ENCODE measurements at regions not wholly inside any gene's neighbourhood (a gene's known extent, or its start where the extent isn't known, plus 50 kb on each side); places are given as distances from the start of the nearest gene placed in this dataset.

- DNase-seq (ENCODE audit: low spot score) = no peak
Observed at GRCh38 chr1:232555494-232556210, 74.3 kb downstream of the SIPA1L2 start.

DNA sequence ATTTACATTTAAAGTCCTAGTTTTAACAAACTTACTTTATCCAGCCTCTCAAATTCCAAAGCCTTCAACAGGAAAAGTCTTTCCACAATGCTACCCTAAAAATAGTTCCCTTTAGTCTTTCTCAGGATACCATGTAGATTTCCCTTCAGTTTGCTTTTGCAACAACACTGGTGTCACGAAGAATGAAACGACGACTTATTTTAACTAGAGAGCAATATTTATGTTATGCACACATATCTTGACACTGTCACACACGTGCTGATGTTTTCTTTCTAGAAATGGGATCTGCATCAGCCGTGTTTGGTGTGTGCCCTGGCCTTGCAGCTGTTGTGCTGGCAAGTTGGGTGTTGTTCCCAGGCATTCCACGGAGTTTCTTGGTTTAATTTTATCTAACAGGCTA, 75.5 kb downstream of the SIPA1L2 start:
- no peak for DNase-seq (ENCODE audit: low spot score)

DNA sequence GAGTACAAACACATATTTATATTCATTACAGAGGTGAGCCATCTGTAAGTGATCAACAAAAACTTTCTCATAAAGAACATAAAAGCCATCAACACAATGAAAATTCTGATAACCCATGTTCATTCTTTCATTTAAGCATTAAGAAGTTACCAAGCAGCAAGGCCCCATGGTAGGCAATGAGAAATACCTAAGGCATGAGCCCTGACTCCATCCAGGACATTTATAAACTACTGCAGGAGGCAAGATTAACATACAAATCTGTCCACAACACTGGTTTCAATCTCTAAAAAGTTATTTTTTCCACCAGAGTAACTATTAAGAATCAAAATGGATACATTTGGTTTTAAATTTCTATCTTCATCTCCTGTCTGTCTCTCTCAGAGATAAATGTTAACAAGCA, 76.1 kb downstream of the SIPA1L2 start:
- DNase-seq (ENCODE audit: low spot score) = no peak

DNA sequence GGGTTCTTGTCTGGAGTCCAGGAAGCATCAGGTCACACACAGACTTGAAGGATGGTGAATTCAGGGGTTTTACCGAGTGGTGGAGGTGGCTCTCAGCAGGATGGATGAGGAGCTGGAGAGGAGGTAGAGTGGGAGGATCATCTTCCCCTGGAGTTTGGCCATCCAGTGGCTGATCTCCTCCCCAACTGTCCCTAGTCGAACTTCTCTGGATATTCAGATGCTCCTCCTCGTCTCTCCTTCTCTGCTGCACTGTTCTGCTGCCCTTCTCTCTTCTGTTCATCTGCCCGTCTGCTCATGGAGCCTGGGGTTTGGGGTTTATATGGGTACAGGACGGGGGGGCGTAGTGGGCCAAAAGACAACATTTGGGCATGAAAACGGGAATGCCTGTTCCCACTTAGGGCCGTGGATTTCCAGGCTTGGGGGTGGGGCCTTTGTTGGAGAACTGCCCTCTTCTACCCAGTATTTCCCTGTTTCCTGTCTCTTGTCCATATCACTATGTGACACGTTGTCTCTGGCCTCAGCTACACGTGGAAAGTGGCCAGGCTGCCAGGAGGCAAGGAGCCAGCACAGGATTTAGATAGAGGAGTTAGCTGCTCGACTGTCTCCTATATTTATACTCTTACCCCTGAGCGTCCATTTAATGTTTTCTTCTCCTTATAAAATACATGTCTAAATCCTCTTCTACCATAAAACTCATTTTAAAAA, 76.7 kb downstream of the SIPA1L2 start:
- DNase-seq (ENCODE audit: low spot score) = no peak

GRCh38 chr1:232551386-232551785, 78.5 kb downstream of the SIPA1L2 start:
- no peak for DNase-seq (ENCODE audit: low spot score)

GRCh38 chr1:232550007-232550406, 79.9 kb downstream of the SIPA1L2 start:
- DNase-seq (ENCODE audit: low spot score) = no peak

GRCh38 chr1:232548691-232549090, 81.2 kb downstream of the SIPA1L2 start:
- DNase-seq (ENCODE audit: low spot score) = no peak

DNA sequence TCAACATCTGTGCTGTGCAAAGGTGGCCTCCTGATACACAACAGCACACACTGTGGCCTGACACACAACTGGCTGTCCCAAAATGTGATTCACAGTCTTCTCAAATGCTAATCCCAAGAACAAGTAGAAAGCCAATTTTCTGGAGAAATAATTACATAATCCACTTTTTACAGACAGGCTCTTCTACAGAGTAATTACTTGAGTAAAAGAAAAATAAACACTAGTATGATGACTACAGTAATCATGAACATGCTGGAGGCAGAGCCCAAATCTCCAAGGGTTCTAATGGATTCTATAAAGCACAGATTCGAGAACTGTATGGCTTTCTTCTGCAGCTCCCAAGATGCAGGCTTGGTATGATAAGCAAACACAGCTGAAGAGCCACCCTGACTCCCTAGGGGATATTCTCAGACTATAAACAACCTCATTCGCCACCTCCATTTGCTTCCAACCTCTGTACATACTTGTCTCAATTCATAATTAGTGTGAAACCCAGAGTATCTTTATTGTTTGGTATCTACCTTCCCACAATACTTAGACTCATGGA, 81.9 kb downstream of the SIPA1L2 start:
- no peak for DNase-seq (ENCODE audit: low spot score)

- DNase-seq (ENCODE audit: low spot score) = no peak
Observed at GRCh38 chr1:232542633-232543593, 87.0 kb downstream of the SIPA1L2 start.

GRCh38 chr1:232538943-232539302, 91.0 kb downstream of the SIPA1L2 start:
- no peak for DNase-seq (ENCODE audit: low spot score)

- no peak for DNase-seq (ENCODE audit: low spot score)
Observed at GRCh38 chr1:232538224-232538942, 91.5 kb downstream of the SIPA1L2 start.

DNA sequence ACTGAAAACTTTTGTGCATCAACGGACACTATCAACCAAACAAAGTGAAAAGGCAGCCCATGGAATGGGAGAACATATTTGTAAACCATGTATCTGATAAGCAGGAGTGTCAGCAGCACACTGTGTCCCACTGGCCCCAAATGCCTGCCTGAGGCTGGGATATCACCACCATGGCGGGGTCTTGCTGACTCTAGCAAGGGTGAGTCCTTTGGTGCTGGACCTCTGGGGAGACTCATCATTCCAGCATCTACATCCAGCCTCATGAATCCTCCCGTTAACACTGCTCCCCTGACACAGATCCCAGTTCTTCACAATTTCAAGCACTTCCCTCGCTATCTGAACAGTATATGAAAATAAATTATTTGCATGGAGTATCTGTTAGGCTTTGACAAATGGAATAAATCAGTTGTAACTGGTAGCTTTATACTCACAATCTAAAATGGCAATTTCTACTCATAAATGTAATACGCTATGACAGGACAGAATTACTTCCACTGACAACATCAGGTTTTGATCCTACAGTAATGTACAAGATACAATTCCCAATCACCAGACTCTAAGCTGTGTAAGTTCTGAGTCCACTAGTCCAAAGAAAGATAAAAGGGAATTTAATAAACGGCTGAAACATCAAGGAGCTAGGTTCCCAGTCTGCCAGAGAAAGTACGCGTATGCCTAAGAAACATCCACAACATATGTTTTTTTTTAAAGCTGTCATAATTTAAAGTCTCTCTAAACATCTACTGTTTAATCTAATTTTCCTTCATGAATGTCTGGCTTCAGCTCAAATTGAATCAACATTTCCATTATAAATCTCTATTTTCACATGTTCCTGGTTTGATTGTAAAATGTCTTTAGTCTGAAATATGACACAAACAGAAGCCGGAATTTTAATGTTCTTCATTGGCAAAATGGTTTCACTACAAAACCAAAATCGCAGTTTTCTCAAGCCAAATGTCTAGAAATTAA, 95.1 kb downstream of the SIPA1L2 start:
- no peak for DNase-seq (ENCODE audit: low spot score)

DNA sequence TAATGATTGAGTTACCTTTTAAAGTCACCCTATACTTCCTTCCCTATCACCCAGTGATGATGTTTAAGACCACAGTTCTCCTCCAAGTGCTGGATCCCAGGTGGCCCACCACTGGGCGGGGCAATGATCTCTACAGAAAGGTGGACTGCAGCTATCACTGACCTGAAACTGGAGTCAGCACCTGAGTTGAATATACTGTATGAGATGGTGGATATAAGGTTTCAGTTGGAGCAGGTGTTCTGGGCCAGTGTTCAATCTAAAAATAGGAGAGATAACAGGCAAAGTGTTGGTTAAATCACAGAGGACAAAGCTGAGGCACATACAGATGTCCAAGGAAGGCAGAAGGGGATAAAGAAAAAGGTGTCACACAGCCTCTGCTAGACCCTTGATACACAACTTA, 96.6 kb downstream of the SIPA1L2 start:
- no peak for DNase-seq (ENCODE audit: low spot score)

DNA sequence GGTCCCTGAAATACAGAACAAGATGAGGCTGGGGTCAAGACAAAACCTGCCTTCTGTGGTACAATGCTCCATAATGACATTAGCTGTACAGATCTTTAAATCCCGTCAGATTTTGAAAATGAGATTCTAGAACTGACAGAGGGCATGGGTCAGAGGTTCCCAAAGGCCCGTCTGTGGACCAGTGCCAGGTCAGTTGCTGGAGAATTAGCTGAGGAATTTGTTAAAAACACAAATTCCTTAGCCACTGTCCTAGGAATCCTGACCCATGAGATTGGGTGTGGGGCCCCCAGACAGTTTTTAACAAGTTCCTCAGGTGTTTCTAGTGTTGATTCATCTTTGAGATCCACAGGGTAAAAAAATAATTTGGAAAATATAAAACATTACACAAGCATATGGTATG, 97.0 kb downstream of the SIPA1L2 start:
- no peak for DNase-seq (ENCODE audit: low spot score)

DNA sequence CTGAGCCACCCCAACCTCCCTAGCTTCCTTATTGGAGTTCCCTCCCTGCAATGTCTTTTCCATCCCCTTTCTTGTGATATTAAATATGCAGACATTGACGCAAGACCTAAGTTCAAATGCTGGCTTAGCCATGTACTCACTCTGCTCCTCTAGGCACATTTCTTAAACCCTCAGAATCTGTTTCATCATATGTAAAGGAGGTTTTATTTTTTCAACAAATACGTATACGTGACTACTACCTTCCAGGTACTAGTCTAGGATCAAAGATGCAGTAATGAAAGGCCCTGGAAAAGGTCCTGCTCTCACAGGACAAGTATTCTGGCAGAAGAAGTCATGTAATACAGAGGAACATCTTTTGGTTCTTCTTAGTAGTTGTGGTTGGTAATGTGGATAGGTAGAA, 98.6 kb downstream of the SIPA1L2 start:
- no peak for DNase-seq (ENCODE audit: low spot score)

DNA sequence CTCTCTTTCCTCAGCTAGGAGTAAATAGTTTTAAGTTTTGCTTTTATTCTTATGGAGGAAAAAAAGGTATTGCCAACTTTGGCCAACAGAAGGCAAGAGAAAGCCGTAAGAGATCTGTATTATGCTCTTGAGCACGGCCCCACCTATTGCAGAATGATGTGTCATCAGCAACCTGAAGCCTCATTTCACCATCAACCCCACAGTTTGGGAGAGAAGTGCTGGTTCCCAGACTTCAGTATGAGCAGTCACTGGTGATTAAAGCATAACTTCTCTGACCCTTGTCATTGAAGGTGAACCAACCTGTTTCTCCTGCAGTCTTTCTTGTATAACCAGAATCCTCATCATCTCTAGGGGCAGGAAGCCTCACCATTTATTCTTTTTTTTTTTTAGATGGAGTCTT, 100.2 kb downstream of the SIPA1L2 start:
- no peak for DNase-seq (ENCODE audit: low spot score)

DNA sequence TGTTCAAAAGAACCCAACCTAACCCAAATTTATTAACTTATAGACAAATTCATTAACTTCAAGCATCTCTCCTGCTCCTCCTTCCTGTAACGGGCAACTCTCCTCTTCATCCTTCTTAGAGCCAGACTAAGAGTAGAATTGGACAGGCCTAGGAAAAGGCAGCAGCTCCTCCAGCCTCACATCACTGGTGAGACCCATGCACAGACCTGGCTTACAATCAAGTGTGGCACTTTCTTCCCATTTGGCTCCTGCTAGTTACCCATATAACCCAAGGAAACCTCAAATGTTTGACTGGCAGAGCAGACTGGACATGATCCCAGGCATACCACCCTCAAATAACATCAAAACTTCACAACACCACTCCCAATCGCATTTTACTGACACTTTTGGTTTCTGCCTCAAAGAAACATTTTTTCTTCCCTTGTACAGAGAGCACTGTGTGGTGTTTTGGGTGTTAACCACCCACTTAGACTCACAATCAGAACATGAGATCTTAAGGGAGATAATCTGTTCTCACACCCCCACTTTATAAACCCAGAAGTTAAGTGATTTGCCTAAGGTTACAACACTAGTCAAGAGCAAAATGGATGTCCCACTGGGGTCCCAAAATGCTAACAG, 101.4 kb downstream of the SIPA1L2 start:
- no peak for DNase-seq (ENCODE audit: low spot score)

GRCh38 chr1:232524056-232524455, 105.9 kb downstream of the SIPA1L2 start:
- DNase-seq (ENCODE audit: low spot score) = no peak

GRCh38 chr1:232522189-232522588, 107.7 kb downstream of the SIPA1L2 start:
- no peak for DNase-seq (ENCODE audit: low spot score)

DNA sequence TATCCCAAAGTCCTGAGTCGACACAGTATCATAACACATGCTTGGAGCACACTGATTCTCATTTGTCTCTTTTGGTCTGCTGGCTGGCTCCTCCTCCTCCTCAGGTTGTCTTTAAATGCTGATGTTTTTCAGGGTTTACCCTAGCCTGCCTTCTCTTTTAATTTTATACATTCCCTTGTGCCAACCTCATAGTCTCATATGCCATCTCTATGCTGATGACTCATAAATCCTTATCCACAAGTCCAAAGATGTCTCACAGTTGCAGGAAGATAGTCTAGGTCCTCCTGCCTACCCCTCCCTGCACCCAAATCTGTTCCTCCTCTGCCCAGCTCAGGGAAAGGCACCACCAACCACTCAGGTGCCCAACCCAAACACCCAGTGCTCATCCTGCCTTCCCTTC, 108.3 kb downstream of the SIPA1L2 start:
- no peak for DNase-seq (ENCODE audit: low spot score)

Data from GM03348 (cell line).